ENCODE measurements at regions not wholly inside any gene's neighbourhood (a gene's known extent, or its start where the extent isn't known, plus 50 kb on each side); places are given as distances from the start of the nearest gene placed in this dataset.
"Not testable (repeated sequence)": the region's sequence is repeated elsewhere in the genome, so short reads cannot be mapped to it uniquely, and the experiment has no call there.

- DNase-seq: no peak
Observed at GRCh38 chr5:15333091-15333490, 166.9 kb upstream of the FBXL7 start.

- no peak for DNase-seq
Observed at GRCh38 chr5:15326932-15327331, 173.0 kb upstream of the FBXL7 start.

GRCh38 chr5:15326471-15326870 is 173.5 kb upstream of the FBXL7 start:
- DNase-seq: no peak

GRCh38 chr5:15322421-15322820 is 177.6 kb upstream of the FBXL7 start:
- no peak for DNase-seq

GRCh38 chr5:15321776-15322175 is 178.2 kb upstream of the FBXL7 start:
- no peak for DNase-seq

GRCh38 chr5:15320871-15321270 is 179.1 kb upstream of the FBXL7 start:
- no peak for DNase-seq

- no peak for DNase-seq
Observed at GRCh38 chr5:15304914-15305834, 194.8 kb upstream of the FBXL7 start.

- no peak for DNase-seq
Observed at GRCh38 chr5:15304066-15304731, 195.8 kb upstream of the FBXL7 start.

GRCh38 chr5:15300141-15300540 is 199.8 kb upstream of the FBXL7 start:
- DNase-seq: no peak

- DNase-seq: no peak
Observed at GRCh38 chr5:15290953-15291352, 209.0 kb upstream of the FBXL7 start.

GRCh38 chr5:15286650-15287049 is 213.3 kb upstream of the FBXL7 start:
- no peak for DNase-seq

- DNase-seq: no peak
Observed at GRCh38 chr5:15285901-15286583, 213.9 kb upstream of the FBXL7 start.

GRCh38 chr5:15284706-15285105 is 215.3 kb upstream of the FBXL7 start:
- no peak for DNase-seq

GRCh38 chr5:15283076-15283475 is 216.9 kb upstream of the FBXL7 start:
- no peak for DNase-seq

GRCh38 chr5:15282611-15283010 is 217.4 kb upstream of the FBXL7 start:
- no peak for DNase-seq

GRCh38 chr5:15271596-15271995 is 228.4 kb upstream of the FBXL7 start:
- DNase-seq: not testable (repeated sequence)

- no peak for DNase-seq
Observed at GRCh38 chr5:15267966-15268365, 232.0 kb upstream of the FBXL7 start.

GRCh38 chr5:15266841-15267240 is 233.1 kb upstream of the FBXL7 start:
- DNase-seq: no peak

GRCh38 chr5:15266229-15266628 is 233.8 kb upstream of the FBXL7 start:
- DNase-seq: no peak

- no peak for DNase-seq
Observed at GRCh38 chr5:15263942-15264341, 236.0 kb upstream of the FBXL7 start.

GRCh38 chr5:15263406-15263805 is 236.6 kb upstream of the FBXL7 start:
- no peak for DNase-seq

- DNase-seq: no peak
Observed at GRCh38 chr5:15261269-15261995, 238.5 kb upstream of the FBXL7 start.

Measured in activated T-cell treated with anti-CD3 and anti-CD28 coated beads, Interleukin-2, amount 50 U/mL, for 1 hour (primary cell).